GM21619 (cell line): ENCODE measurements at regions not wholly inside any gene's neighbourhood (a gene's known extent, or its start where the extent isn't known, plus 50 kb on each side); places are given as distances from the start of the nearest gene placed in this dataset.
"Not testable (repeated sequence)": the region's sequence is repeated elsewhere in the genome, so short reads cannot be mapped to it uniquely, and the experiment has no call there.

ENCODE experiments used
- ATAC-seq: cut with Tn5 transposase; IDR thresholded peaks from one replicate; pipeline ENCODE4 v1.9.1; 2021; ENCODE audit not compliant: unreplicated experiment

DNA sequence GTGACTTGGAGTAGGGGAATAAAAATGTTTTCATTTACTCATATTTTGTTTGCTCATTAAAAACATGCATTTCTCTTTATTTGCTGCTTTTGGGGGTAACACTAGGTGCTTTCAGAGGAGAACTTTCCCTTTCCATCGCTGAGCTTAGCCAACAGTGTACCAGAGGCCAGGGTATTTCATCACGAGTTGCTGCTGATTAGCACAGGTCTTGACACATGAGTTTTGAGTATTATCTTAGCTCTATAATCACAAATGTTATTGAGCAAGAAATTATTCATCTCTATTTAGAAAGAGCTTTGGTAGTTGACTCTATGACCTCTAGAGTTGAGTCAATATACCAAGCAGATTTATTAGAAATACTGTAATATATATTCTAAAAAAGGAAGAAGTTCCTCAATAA lies 375.9 kb downstream of the NXPH1 start:
- ATAC-seq: no peak

DNA sequence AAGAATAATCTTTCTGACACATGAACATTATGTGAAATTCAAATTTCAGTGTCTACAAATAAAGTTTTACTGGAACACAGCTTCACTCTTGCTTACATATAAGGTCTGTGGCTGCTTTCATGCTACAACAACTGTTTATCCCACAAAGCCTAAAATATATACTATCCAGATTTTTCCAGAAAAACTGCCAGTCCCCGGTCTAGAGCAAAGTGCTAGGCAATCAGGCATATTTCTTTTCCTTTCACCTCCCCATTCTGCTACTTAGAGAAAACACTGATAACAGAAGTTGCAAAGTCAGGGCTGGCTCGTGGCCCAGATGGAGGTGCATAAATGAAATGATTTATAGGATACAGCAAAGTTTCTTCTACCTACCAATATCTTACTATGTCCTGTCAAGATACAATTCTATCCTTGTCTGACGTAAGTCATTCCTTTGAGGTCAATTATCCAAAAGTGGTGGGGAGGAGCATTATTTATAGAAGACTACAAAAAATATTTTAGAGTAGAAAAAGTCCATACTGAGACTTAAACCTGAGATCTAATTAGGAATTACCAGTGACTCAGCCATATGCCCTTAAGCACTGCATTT lies 384.1 kb downstream of the NXPH1 start:
- ATAC-seq: no peak

DNA sequence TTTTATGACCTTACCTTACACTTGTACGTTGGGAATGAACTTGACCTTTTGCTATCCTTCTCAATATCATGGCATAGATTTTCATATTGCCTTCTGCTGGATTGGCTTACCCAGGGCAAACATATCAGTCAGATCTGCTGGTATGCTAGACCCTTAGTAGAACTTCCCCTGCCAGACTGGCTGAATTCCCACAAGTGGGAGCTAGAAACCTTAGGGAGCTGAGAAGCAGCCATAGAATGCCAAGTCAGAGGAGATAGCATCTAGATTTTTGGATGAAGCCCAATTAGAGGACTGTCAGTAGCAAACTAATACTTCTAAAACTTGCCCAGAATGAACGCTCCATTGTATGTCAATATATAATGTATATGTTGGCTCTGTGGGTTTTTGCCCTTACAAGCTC lies 385.0 kb downstream of the NXPH1 start:
- ATAC-seq: no peak

DNA sequence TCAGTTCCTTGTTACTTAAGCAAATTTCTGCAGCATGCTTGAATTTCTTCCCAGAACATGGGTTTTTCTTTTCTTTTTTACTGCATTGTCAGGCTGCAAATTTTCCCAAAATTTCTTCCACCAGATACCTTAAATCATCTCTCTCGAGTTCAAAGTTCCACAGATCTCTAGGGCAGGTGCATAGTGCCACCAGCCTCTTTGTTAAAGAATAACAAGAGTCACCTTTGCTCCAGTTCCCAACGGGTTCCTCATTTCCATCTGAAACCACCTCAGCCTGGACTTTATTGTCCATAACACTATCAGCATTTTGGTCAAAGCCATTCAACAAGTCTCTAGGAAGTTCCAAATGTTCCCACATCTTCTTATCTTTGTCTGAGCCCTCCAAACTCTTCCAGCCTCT lies 389.2 kb downstream of the NXPH1 start:
- no peak for ATAC-seq

DNA sequence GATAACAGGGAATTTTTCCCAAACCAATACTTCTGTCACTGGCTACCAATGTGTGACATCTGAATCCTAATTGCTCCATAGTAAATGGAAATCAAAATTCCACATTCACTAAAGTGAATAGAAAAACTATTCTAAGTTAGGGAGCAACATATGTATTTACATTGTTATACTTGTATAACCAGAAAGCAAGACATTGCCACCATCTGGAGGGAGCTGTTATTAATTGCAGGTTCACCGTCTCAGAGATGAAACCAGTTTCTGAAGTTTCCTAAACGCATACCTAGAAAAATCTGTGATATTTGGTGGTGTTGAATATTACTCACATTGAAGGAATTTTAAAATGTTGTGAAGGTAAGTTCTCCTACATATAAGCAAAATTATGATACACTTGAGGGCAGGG lies 390.1 kb downstream of the NXPH1 start:
- ATAC-seq: no peak

DNA sequence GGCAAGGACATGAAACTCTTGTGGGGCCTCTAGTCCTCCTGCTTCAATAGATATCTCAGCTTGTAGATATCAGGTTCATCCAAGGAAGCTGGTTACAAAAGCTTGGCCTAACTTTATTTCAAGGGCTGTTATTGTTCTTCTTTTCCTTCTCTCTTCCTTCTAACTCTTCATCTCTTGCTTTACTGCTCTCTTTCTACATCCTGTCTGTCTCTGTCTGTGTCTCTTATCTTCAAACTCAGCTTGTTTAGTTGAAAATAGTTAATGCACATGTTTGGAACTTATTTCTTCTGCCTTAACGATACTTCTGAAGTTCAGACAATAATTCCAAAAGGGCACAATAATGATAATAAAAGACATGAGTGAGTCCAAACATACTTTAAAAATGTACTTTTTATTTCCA lies 393.9 kb downstream of the NXPH1 start:
- ATAC-seq: no peak

DNA sequence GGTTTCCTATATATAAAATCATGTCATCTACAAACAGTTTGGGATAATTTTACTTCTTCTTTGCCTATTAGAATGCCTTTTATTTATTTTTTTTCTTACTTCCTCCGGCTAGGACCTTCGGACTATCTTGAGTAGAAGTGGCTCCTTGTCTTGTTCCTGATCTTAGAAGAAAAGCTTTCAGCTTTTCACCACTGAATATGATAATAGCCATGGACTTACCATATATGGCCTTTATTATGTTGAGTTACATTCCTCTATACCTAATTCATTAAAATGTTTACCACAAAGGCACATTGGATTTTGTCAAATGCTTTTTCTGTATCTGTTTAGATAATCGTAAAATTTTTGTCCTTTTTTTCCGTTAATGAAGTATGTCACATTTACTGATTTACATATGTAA lies 395.7 kb downstream of the NXPH1 start:
- no peak for ATAC-seq

DNA sequence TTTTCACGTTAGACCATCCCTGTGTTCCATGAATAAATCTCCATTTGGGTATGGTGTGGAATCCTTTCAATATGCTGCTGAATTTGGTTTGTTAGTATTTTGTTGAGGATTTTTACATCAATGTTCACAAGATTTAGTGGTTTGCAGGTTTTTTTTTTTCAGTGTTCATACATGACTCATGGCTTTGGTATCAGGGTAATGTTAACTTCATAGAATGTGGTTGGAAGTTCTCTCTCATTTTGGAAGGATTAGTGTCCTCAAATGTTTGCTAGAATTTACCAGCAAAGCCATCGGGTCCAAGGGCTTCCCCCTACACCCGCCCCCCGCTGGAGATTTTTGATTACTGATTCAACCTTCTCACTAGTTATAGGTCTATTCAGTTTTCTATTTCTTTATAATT lies 398.0 kb downstream of the NXPH1 start:
- ATAC-seq: no peak

DNA sequence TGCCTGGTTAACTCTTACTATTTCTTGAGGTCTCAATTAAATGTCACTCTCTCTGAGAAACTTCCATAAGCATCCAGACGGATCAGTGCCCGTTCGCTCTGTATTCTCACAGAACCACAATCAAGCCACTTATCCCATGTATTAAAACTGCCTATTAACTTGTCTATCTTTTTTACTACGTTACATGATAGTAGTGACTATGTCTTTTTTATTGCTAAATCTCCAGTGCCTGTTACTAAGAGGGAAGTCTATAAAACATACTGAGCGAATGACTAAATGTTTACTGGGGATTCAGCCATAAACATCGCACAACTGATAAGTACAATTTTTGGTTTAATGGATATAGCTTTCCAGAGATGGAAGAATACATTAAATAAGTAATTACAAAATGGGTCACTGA lies 399.9 kb downstream of the NXPH1 start:
- no peak for ATAC-seq

DNA sequence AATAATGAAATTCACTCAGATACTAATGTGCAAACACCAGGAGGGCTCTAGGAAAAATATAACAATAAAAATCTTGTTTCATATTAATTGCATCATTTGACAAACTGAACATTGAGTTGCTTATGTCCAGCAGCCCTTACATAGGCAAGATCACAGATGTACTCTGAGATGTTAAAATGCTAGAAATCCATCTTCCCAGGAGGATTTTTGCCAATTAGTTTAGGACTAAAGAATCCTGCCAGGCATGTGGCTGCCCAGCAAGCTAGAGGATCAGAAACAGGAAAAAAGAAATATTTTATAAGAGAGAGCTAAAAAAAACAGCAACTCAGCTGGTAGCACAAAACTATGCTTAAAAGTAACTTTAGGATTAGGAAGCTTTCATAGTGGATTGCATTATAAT lies 407.8 kb downstream of the NXPH1 start:
- ATAC-seq: no peak

DNA sequence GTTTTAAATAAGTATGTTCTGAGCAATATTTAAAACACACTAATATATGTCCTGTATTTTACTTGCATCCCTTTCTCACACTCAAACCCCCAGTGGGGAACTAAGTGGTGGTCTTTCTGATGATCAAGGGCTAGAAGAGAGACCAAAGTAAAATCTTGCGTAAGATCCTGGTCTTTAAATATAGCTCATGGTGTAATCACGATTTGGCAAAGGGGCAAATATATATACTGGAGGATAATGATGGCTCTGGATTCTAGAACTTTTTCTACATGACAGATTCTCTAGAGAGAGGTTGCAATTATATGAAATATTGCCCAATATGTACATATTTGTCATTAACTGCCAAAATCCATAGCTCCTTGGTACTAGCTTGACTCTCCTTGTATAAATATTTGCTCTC lies 438.3 kb downstream of the NXPH1 start:
- no peak for ATAC-seq

DNA sequence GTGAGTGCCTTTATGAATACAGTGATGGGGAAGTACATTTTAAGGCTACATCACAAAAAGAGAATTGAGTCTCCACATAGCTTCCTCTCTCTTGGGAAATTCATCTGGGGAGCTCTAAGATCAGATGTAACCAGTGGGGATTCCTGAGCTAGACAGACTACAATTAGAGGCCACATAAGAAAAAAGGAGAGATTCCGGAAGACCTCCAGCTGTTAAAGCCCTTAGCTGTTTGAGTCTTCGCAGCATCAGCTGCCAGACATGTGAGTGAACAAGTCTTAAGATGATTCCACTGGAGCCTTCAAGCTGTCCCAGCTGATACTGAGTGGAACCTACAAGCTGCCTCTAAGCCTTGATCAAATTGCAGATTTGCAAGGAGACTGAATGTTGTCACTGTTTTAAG lies 448.5 kb downstream of the NXPH1 start:
- ATAC-seq: no peak

DNA sequence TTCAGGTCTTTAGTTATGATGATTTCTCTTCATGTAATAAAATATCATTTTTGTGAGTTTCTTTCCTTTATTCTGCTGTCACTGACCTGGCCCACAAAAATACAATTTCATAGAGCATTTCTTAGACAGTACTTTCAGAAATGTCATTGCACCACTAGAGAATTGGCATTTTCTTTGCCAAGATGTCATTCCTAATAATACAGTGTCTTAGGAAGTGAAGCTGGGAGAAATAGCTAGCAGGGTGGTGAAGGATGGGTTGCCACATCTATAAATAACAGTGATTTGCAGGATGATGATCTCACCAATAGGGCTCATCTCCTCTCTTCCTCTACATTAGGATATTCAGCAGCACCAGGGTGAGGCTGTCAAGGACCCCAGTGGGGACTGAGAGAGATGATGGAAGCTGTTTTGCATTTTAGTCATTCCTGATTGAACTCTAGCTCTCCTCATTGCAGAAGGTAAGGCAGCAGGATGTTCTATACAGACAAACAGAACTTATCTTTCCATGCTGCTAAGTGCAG lies 452.1 kb downstream of the NXPH1 start:
- no peak for ATAC-seq

DNA sequence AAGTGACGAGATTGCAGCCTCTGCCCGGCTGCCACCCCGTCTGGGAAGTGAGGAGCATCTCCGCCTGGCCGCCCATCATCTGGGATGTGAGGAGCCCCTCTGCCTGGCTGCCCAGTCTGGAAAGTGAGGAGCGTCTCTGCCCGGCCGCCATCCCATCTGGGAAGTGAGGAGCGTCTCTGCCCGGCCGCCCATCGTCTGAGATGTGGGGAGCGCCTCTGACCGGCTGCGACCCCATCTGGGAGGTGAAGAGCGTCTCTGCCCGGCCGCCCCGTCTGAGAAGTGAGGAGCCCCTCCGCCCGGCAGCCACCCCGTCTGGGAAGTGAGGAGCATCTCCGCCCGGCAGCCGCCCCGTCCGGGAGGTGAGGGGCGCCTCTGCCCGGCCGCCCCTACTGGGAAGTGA lies 456.9 kb downstream of the NXPH1 start:
- ATAC-seq: not testable (repeated sequence)

DNA sequence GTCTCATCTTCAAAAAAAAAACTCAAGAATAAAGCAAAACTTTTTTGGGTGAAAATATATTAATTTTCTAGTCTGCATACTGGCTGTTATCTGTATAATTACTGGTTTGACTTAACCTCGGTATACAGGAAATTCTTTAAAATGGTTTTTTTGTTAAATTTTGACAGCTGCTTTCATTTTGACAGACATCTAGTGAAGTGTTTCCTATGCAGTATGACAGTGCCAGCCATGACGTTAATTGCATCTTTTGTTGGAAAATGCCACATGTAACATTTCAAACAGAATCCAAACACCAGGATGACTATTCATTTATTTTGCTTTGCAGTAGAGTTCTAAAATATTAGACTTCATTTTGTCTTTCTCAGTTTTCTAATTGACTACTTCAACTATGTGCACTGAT lies 460.4 kb downstream of the NXPH1 start:
- ATAC-seq: no peak

DNA sequence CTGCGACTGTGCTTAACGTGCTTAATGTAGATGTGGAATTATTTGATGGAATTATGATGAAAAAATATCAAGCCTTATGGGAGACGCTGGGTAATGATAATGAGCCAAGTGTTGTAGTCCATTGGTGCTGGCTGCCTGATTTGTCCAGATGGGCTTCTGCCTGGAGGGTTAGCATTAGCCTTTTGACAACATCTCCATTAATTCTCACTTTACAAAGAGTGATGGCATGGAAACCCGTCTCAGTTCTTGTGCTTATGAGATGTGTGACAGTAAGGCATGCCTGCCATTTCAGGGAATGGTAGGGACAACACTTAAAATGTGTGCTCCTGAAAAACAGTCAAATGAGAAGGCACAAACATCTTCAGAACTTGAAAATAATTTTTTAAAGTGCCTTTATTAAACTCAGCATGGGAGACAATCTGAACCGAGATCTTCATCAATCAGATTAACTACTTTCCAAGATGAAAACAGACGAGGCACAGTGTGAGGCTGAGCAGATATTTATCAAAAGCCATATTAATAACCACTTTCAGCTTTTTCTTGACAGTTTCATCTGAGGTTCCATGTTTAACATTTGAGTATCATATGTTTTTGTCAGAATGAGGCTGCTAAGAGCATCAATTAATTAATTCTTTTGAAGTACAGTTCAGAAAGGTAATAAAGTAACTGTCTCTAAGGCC lies 473.1 kb downstream of the NXPH1 start:
- no peak for ATAC-seq

DNA sequence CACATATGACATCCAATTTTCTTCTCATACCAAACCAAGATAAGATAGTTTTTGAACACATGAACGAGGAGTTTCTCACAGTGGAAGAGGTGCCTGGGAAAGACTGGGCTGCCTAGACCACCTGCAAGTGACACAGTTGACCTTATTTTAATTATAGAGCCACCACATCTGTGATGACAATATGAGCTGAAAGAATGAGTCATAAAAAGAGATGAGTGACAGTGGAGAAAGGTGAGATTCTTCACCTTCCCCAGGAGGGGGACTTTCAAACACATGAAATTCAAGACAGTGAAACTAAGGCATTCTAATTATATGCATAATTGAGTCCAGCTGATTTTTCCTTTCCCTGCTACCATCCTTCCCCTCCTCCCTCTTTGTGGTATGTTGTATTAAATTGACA lies 475.5 kb downstream of the NXPH1 start:
- ATAC-seq: no peak

DNA sequence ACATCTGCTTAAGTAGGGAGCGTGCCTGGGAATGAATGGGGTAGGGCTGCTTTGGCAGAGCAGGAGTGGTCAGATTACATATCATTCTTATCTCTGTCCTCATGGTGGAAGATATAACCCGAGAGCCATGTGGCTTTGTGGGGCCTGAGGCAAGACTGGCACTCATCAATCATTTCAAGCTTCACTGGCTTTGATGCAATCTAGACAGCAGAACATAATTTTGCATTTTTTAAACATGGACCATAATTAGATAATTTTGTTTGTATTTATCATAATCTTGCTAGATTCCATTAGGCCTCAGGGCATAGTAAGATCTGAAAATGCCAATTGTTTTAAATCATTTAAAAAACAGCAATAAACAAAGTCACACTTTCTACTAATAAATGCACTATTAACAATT lies 480.3 kb downstream of the NXPH1 start:
- no peak for ATAC-seq

DNA sequence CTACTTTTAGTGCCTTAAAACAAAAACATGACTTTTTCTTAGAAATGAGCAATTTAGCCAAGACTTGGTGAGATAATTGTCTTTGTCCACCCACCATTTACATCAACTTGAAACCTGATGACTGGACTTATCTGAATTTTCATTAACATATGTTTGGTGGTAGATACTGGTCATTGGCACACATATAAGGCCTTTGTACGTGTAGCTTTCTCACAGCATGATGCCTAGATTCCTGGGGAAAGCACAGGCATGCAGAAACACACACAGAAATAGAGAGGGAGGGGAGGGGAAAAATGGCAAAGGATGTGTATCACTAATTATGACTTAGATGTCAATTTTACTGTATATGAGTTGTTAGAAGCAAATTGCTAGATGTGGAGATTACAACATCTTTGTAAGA lies 488.4 kb downstream of the NXPH1 start:
- ATAC-seq: no peak

DNA sequence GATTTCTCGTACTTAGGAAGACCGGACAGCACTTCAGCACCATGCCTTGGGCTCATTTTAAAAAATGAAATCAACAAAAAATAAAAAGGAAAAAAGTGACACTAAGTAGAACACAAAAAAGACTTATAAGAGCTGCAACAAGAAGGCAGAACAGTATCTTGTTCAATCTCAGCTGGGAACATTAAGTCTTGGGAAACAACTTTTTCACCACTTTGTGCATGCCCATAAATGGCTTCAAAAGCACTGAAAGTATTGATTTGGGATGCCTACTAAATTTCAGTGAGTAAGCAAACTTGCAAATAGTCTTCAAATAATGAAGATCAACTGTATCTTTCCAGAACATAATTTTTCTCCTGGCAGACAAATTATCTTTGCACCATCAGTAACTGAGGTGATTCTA lies 489.3 kb downstream of the NXPH1 start:
- ATAC-seq: no peak

DNA sequence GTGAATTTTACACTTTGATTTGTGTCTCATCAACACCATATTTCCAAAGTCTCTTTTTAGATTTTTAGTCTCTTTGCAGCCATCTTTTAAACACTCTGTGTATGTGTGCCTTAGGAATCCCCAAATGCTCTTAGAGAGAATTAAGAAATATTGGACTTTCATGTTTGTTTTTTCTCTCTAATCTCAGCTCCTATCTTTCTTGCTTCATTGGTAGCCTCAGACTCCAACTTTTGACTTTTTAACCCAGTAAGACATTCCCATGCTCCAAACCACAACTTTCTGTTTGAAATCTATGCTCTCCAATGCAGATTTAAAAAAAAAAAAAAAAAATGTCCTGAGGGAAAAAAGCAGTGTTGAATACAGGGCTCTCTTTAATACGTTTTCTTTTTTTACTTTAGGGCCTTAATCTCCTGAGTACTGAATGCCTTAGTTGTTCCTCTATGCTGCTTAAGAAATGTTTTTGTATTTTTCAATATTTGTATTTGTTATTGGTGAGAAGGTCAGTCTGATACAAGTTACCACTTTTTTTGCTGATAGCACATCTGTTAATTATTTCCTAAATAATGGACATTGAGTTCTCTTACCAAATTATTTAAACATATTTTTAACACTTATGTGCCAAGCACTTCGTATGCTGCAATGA lies 489.9 kb downstream of the NXPH1 start:
- ATAC-seq: no peak

DNA sequence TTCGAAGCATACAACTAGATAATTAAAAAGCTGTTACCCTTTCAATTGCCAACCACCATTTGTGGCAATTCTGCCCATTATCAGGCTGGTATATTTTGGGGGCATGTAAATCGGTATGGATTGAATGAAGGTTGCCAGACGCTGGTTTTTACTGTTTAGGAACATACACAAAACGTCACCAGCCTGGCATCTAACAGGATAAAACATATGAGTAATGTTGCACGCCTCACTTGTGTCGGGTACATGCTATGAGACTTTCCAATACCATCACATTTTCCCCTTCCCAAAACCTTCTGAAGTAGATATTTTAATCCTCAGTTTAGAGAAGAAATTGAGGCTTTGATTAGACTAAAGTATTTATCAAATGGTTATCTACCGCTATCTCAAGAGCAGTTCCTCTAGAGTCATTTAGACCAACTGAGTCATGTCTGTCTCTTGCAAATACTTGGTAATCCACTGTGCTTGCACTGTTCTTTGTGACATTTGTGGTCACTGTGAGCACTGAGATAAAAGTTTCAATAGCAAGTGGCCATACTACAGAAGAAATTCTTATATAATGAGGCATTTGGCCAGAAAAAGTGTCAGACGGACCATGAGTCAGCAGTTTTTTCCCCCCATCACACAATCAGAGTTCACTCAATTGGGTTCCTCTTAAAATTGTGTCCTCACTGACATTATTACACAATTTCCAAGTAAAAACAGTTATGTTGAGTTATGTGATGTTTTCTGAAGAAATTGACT lies 498.7 kb downstream of the NXPH1 start:
- ATAC-seq: no peak
